ENCODE measurements at regions not wholly inside any gene's neighbourhood (a gene's known extent, or its start where the extent isn't known, plus 50 kb on each side); places are given as distances from the start of the nearest gene placed in this dataset.

- no peak overlapping the region for H3K27ac ChIP-seq (ENCODE audit: low read depth in 2 of 2, low read length in 2 of 2)
- no peak overlapping the region for H3K9ac ChIP-seq (ENCODE audit: low read depth in 1 of 2, low read length in 2 of 2)
- no peak overlapping the region for H3K4me3 ChIP-seq (ENCODE audit: low read length in 2 of 2)
- no peaks in the 10 kb centered on the region for H3K4me1 ChIP-seq (ENCODE audit: control insufficient read depth in 2 of 2, insufficient read depth in 2 of 2, low read length in 2 of 2)
- H3K36me3 ChIP-seq (ENCODE audit: control insufficient read depth in 2 of 2, insufficient read depth in 2 of 2, low read length in 2 of 2): no peaks in the 10 kb centered on the region
- H3K9me3 ChIP-seq (ENCODE audit: control insufficient read depth in 2 of 2, low read length in 2 of 2): no peaks in the 10 kb centered on the region
- no peaks in the 10 kb centered on the region for H3K27me3 ChIP-seq (ENCODE audit: control insufficient read depth in 2 of 2, insufficient read depth in 2 of 2, low read length in 2 of 2)
Observed at GRCh38 chr3:6560259-6560658, 300.7 kb upstream of the GRM7 start.

- Histone ChIP-seq H3K36me3 (ENCODE audit: control insufficient read depth in 2 of 2, insufficient read depth in 2 of 2, low read length in 2 of 2) (no peaks in the 10 kb centered on the region), H3K9me3 (ENCODE audit: control insufficient read depth in 2 of 2, low read length in 2 of 2) (no peaks in the 10 kb centered on the region), H3K27me3 (ENCODE audit: control insufficient read depth in 2 of 2, insufficient read depth in 2 of 2, low read length in 2 of 2) (no peaks in the 10 kb centered on the region), H3K4me1 (ENCODE audit: control insufficient read depth in 2 of 2, insufficient read depth in 2 of 2, low read length in 2 of 2) (no peaks in the 10 kb centered on the region), H3K9ac (ENCODE audit: low read depth in 1 of 2, low read length in 2 of 2) (no peak overlapping the region), H3K4me3 (ENCODE audit: low read length in 2 of 2) (no peak overlapping the region), H3K27ac (ENCODE audit: low read depth in 2 of 2, low read length in 2 of 2) (no peak overlapping the region)
Observed at GRCh38 chr3:6567241-6567640, 293.7 kb upstream of the GRM7 start.

GRCh38 chr3:6568999-6569493, 291.9 kb upstream of the GRM7 start:
- Histone ChIP-seq H3K27me3 (ENCODE audit: control insufficient read depth in 2 of 2, insufficient read depth in 2 of 2, low read length in 2 of 2) (no peaks in the 10 kb centered on the region), H3K4me3 (ENCODE audit: low read length in 2 of 2) (no peak overlapping the region), H3K27ac (ENCODE audit: low read depth in 2 of 2, low read length in 2 of 2) (no peak overlapping the region), H3K9ac (ENCODE audit: low read depth in 1 of 2, low read length in 2 of 2) (no peak overlapping the region), H3K4me1 (ENCODE audit: control insufficient read depth in 2 of 2, insufficient read depth in 2 of 2, low read length in 2 of 2) (no peaks in the 10 kb centered on the region), H3K36me3 (ENCODE audit: control insufficient read depth in 2 of 2, insufficient read depth in 2 of 2, low read length in 2 of 2) (no peaks in the 10 kb centered on the region), H3K9me3 (ENCODE audit: control insufficient read depth in 2 of 2, low read length in 2 of 2) (no peaks in the 10 kb centered on the region)

GRCh38 chr3:6571448-6571847, 289.5 kb upstream of the GRM7 start:
- no peak overlapping the region for H3K4me3 ChIP-seq (ENCODE audit: low read length in 2 of 2)
- H3K4me1 ChIP-seq (ENCODE audit: control insufficient read depth in 2 of 2, insufficient read depth in 2 of 2, low read length in 2 of 2): no peaks in the 10 kb centered on the region
- no peaks in the 10 kb centered on the region for H3K9me3 ChIP-seq (ENCODE audit: control insufficient read depth in 2 of 2, low read length in 2 of 2)
- no peaks in the 10 kb centered on the region for H3K36me3 ChIP-seq (ENCODE audit: control insufficient read depth in 2 of 2, insufficient read depth in 2 of 2, low read length in 2 of 2)
- H3K27ac ChIP-seq (ENCODE audit: low read depth in 2 of 2, low read length in 2 of 2): no peak overlapping the region
- H3K27me3 ChIP-seq (ENCODE audit: control insufficient read depth in 2 of 2, insufficient read depth in 2 of 2, low read length in 2 of 2): no peaks in the 10 kb centered on the region
- H3K9ac ChIP-seq (ENCODE audit: low read depth in 1 of 2, low read length in 2 of 2): no peak overlapping the region

- Histone ChIP-seq H3K4me1 (ENCODE audit: control insufficient read depth in 2 of 2, insufficient read depth in 2 of 2, low read length in 2 of 2) (no peaks in the 10 kb centered on the region), H3K4me3 (ENCODE audit: low read length in 2 of 2) (no peak overlapping the region), H3K27ac (ENCODE audit: low read depth in 2 of 2, low read length in 2 of 2) (no peak overlapping the region), H3K36me3 (ENCODE audit: control insufficient read depth in 2 of 2, insufficient read depth in 2 of 2, low read length in 2 of 2) (no peaks in the 10 kb centered on the region), H3K27me3 (ENCODE audit: control insufficient read depth in 2 of 2, insufficient read depth in 2 of 2, low read length in 2 of 2) (no peaks in the 10 kb centered on the region), H3K9me3 (ENCODE audit: control insufficient read depth in 2 of 2, low read length in 2 of 2) (no peaks in the 10 kb centered on the region), H3K9ac (ENCODE audit: low read depth in 1 of 2, low read length in 2 of 2) (no peak overlapping the region)
Observed at GRCh38 chr3:6577584-6577983, 283.3 kb upstream of the GRM7 start.

- Histone ChIP-seq H3K4me1 (ENCODE audit: control insufficient read depth in 2 of 2, insufficient read depth in 2 of 2, low read length in 2 of 2) (no peaks in the 10 kb centered on the region), H3K27ac (ENCODE audit: low read depth in 2 of 2, low read length in 2 of 2) (no peak overlapping the region), H3K9ac (ENCODE audit: low read depth in 1 of 2, low read length in 2 of 2) (no peak overlapping the region), H3K27me3 (ENCODE audit: control insufficient read depth in 2 of 2, insufficient read depth in 2 of 2, low read length in 2 of 2) (no peaks in the 10 kb centered on the region), H3K4me3 (ENCODE audit: low read length in 2 of 2) (no peak overlapping the region), H3K9me3 (ENCODE audit: control insufficient read depth in 2 of 2, low read length in 2 of 2) (no peaks in the 10 kb centered on the region), H3K36me3 (ENCODE audit: control insufficient read depth in 2 of 2, insufficient read depth in 2 of 2, low read length in 2 of 2) (no peaks in the 10 kb centered on the region)
Observed at GRCh38 chr3:6578526-6578925, 282.4 kb upstream of the GRM7 start.

- H3K27me3 ChIP-seq (ENCODE audit: control insufficient read depth in 2 of 2, insufficient read depth in 2 of 2, low read length in 2 of 2): no peaks in the 10 kb centered on the region
- H3K36me3 ChIP-seq (ENCODE audit: control insufficient read depth in 2 of 2, insufficient read depth in 2 of 2, low read length in 2 of 2): no peaks in the 10 kb centered on the region
- no peaks in the 10 kb centered on the region for H3K4me1 ChIP-seq (ENCODE audit: control insufficient read depth in 2 of 2, insufficient read depth in 2 of 2, low read length in 2 of 2)
- H3K9ac ChIP-seq (ENCODE audit: low read depth in 1 of 2, low read length in 2 of 2): no peak overlapping the region
- no peak overlapping the region for H3K27ac ChIP-seq (ENCODE audit: low read depth in 2 of 2, low read length in 2 of 2)
- H3K4me3 ChIP-seq (ENCODE audit: low read length in 2 of 2): no peak overlapping the region
- H3K9me3 ChIP-seq (ENCODE audit: control insufficient read depth in 2 of 2, low read length in 2 of 2): no peaks in the 10 kb centered on the region
Observed at GRCh38 chr3:6580808-6581207, 280.1 kb upstream of the GRM7 start.

- Histone ChIP-seq H3K4me1 (ENCODE audit: control insufficient read depth in 2 of 2, insufficient read depth in 2 of 2, low read length in 2 of 2) (no peaks in the 10 kb centered on the region), H3K9ac (ENCODE audit: low read depth in 1 of 2, low read length in 2 of 2) (no peak overlapping the region), H3K27ac (ENCODE audit: low read depth in 2 of 2, low read length in 2 of 2) (no peak overlapping the region), H3K9me3 (ENCODE audit: control insufficient read depth in 2 of 2, low read length in 2 of 2) (no peaks in the 10 kb centered on the region), H3K27me3 (ENCODE audit: control insufficient read depth in 2 of 2, insufficient read depth in 2 of 2, low read length in 2 of 2) (no peaks in the 10 kb centered on the region), H3K36me3 (ENCODE audit: control insufficient read depth in 2 of 2, insufficient read depth in 2 of 2, low read length in 2 of 2) (no peaks in the 10 kb centered on the region), H3K4me3 (ENCODE audit: low read length in 2 of 2) (no peak overlapping the region)
Observed at GRCh38 chr3:6585360-6585759, 275.6 kb upstream of the GRM7 start.

- Histone ChIP-seq H3K27ac (ENCODE audit: low read depth in 2 of 2, low read length in 2 of 2) (no peak overlapping the region), H3K9me3 (ENCODE audit: control insufficient read depth in 2 of 2, low read length in 2 of 2) (no peaks in the 10 kb centered on the region), H3K27me3 (ENCODE audit: control insufficient read depth in 2 of 2, insufficient read depth in 2 of 2, low read length in 2 of 2) (no peaks in the 10 kb centered on the region), H3K4me3 (ENCODE audit: low read length in 2 of 2) (no peak overlapping the region), H3K9ac (ENCODE audit: low read depth in 1 of 2, low read length in 2 of 2) (no peak overlapping the region), H3K4me1 (ENCODE audit: control insufficient read depth in 2 of 2, insufficient read depth in 2 of 2, low read length in 2 of 2) (no peaks in the 10 kb centered on the region), H3K36me3 (ENCODE audit: control insufficient read depth in 2 of 2, insufficient read depth in 2 of 2, low read length in 2 of 2) (no peaks in the 10 kb centered on the region)
Observed at GRCh38 chr3:6600237-6600636, 260.7 kb upstream of the GRM7 start.

- Histone ChIP-seq H3K9ac (ENCODE audit: low read depth in 1 of 2, low read length in 2 of 2) (no peak overlapping the region), H3K36me3 (ENCODE audit: control insufficient read depth in 2 of 2, insufficient read depth in 2 of 2, low read length in 2 of 2) (no peaks in the 10 kb centered on the region), H3K27ac (ENCODE audit: low read depth in 2 of 2, low read length in 2 of 2) (no peak overlapping the region), H3K4me1 (ENCODE audit: control insufficient read depth in 2 of 2, insufficient read depth in 2 of 2, low read length in 2 of 2) (no peaks in the 10 kb centered on the region), H3K9me3 (ENCODE audit: control insufficient read depth in 2 of 2, low read length in 2 of 2) (no peaks in the 10 kb centered on the region), H3K27me3 (ENCODE audit: control insufficient read depth in 2 of 2, insufficient read depth in 2 of 2, low read length in 2 of 2) (no peaks in the 10 kb centered on the region), H3K4me3 (ENCODE audit: low read length in 2 of 2) (no peak overlapping the region)
Observed at GRCh38 chr3:6601374-6601773, 259.5 kb upstream of the GRM7 start.

- H3K27me3 ChIP-seq (ENCODE audit: control insufficient read depth in 2 of 2, insufficient read depth in 2 of 2, low read length in 2 of 2): no peaks in the 10 kb centered on the region
- no peak overlapping the region for H3K27ac ChIP-seq (ENCODE audit: low read depth in 2 of 2, low read length in 2 of 2)
- H3K9ac ChIP-seq (ENCODE audit: low read depth in 1 of 2, low read length in 2 of 2): no peak overlapping the region
- no peaks in the 10 kb centered on the region for H3K36me3 ChIP-seq (ENCODE audit: control insufficient read depth in 2 of 2, insufficient read depth in 2 of 2, low read length in 2 of 2)
- H3K4me1 ChIP-seq (ENCODE audit: control insufficient read depth in 2 of 2, insufficient read depth in 2 of 2, low read length in 2 of 2): no peaks in the 10 kb centered on the region
- H3K9me3 ChIP-seq (ENCODE audit: control insufficient read depth in 2 of 2, low read length in 2 of 2): no peaks in the 10 kb centered on the region
- H3K4me3 ChIP-seq (ENCODE audit: low read length in 2 of 2): no peak overlapping the region
Observed at GRCh38 chr3:6602329-6602728, 258.6 kb upstream of the GRM7 start.

Data from mucosa of rectum (tissue), 2 donors.